B cell (primary cell): ENCODE measurements at regions not wholly inside any gene's neighbourhood (a gene's known extent, or its start where the extent isn't known, plus 50 kb on each side); places are given as distances from the start of the nearest gene placed in this dataset.

Experiments
- EZH2 ChIP-seq: IDR thresholded peaks from 2 replicates; pipeline ENCODE4 v1.6.1; 2012; ENCODE audit warnings: borderline replicate concordance, low read depth, mild to moderate bottlenecking, moderate library complexity, low read length; ENCODE audit not compliant: insufficient read depth, poor library complexity, severe bottlenecking
- TF ChIP-seq, protein P1 (sequence below): fragments of 200-600 bp; IDR thresholded peaks from one replicate; pipeline ENCODE4 v1.8.0; 2022; ENCODE audit warnings: antibody characterized with exemption, mild to moderate bottlenecking

DNA sequence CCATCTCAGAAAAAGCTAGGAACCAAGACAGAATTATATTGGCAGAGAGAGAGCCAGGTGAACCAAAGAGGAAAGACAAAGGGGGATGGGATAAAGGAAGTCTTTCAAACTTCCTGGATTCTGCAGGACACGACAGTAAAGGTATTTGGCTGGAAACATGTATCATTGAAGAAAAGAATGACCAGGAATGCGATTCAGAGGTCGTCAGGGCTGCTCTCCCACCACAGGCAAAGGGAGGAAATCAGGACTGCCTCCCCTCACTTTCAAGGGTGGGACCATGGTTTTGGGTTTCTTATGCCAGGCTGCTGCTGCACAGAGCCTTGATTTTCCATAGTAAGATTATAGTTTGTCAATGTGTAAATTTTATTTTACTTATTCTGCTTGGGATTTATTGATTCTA is 848.8 kb downstream of the BRINP3 start:
- TF ChIP-seq, protein P1, sequence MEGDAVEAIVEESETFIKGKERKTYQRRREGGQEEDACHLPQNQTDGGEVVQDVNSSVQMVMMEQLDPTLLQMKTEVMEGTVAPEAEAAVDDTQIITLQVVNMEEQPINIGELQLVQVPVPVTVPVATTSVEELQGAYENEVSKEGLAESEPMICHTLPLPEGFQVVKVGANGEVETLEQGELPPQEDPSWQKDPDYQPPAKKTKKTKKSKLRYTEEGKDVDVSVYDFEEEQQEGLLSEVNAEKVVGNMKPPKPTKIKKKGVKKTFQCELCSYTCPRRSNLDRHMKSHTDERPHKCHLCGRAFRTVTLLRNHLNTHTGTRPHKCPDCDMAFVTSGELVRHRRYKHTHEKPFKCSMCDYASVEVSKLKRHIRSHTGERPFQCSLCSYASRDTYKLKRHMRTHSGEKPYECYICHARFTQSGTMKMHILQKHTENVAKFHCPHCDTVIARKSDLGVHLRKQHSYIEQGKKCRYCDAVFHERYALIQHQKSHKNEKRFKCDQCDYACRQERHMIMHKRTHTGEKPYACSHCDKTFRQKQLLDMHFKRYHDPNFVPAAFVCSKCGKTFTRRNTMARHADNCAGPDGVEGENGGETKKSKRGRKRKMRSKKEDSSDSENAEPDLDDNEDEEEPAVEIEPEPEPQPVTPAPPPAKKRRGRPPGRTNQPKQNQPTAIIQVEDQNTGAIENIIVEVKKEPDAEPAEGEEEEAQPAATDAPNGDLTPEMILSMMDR: no peak
- no peak for TF ChIP-seq EZH2
